SK-N-SH treated with all-trans-retinoic acid at 6 μM for 48 hours (cell line): ENCODE measurements at regions not wholly inside any gene's neighbourhood (a gene's known extent, or its start where the extent isn't known, plus 50 kb on each side); places are given as distances from the start of the nearest gene placed in this dataset.

ENCODE experiments used
- ATAC-seq: fragments of 200-7000 bp; cut with Tn5 transposase; 3 replicates; pipeline ENCODE4 v1.9.1; 2020; ENCODE audit warnings: mild to moderate bottlenecking, moderate library complexity
- ARNTL ChIP-seq: fragments of 450-650 bp; formaldehyde crosslinking; IDR thresholded peaks from 2 replicates; pipeline ENCODE4 v1.5.0; 2020; ENCODE audit warnings: low read depth, mild to moderate bottlenecking, moderate library complexity, borderline replicate concordance
- BACH2 ChIP-seq: fragments of 250-450 bp; sonication (Bioruptor Pico); IDR thresholded peaks from 2 replicates; pipeline ENCODE4 v1.9.0; 2021; ENCODE audit warnings: mild to moderate bottlenecking, borderline replicate concordance
- ESRRG ChIP-seq: fragments of 250-450 bp; sonication (Bioruptor Pico); IDR thresholded peaks from 2 replicates; pipeline ENCODE4 v1.6.1; 2021; ENCODE audit warnings: mild to moderate bottlenecking
- GLIS3 ChIP-seq: fragments of 250-450 bp; sonication (Bioruptor Pico); IDR thresholded peaks from 2 replicates; pipeline ENCODE4 v1.5.0; 2020; ENCODE audit warnings: mild to moderate bottlenecking, moderate library complexity
- ISL1 ChIP-seq: fragments of 250-450 bp; sonication (Bioruptor Pico); IDR thresholded peaks from 2 replicates; pipeline ENCODE4 v2.1.2; 2022; ENCODE audit warnings: mild to moderate bottlenecking, moderate library complexity
- OSR1 ChIP-seq: fragments of 250-450 bp; sonication (Bioruptor Pico); IDR thresholded peaks from 2 replicates; pipeline ENCODE4 v1.8.0; 2022; ENCODE audit warnings: moderate library complexity, mild to moderate bottlenecking, inconsistent platforms
- PPARA ChIP-seq: fragments of 250-450 bp; sonication (Bioruptor Pico); IDR thresholded peaks from 2 replicates; pipeline ENCODE4 v1.5.0; 2020; ENCODE audit warnings: mild to moderate bottlenecking, borderline replicate concordance
- RARB ChIP-seq: fragments of 250-450 bp; sonication (Bioruptor Pico); IDR thresholded peaks from 2 replicates; pipeline ENCODE4 v1.8.0; 2021; ENCODE audit warnings: mild to moderate bottlenecking, moderate library complexity
- SNAI2 ChIP-seq: fragments of 250-450 bp; sonication (Bioruptor Pico); IDR thresholded peaks from 2 replicates; pipeline ENCODE4 v1.5.0; 2020; ENCODE audit warnings: mild to moderate bottlenecking, moderate library complexity
- TCF4 ChIP-seq: fragments of 250-450 bp; sonication (Bioruptor Pico); IDR thresholded peaks from 2 replicates; pipeline ENCODE4 v1.8.0; 2021; ENCODE audit warnings: mild to moderate bottlenecking, moderate library complexity, borderline replicate concordance
- TOX ChIP-seq: fragments of 250-450 bp; sonication (Bioruptor Pico); IDR thresholded peaks from 2 replicates; pipeline ENCODE4 v1.8.0; 2021; ENCODE audit warnings: mild to moderate bottlenecking, moderate library complexity, borderline replicate concordance
- TSHZ2 ChIP-seq: fragments of 250-450 bp; sonication (Bioruptor Pico); IDR thresholded peaks from 2 replicates; pipeline ENCODE4 v1.5.0; 2020; ENCODE audit warnings: mild to moderate bottlenecking, moderate library complexity
- ZFP3 ChIP-seq: fragments of 250-450 bp; sonication (Bioruptor Pico); IDR thresholded peaks from 2 replicates; pipeline ENCODE4 v1.5.0; 2020; ENCODE audit warnings: mild to moderate bottlenecking, moderate library complexity
- ZNF70 ChIP-seq: fragments of 450-650 bp; formaldehyde crosslinking; IDR thresholded peaks from 2 replicates; pipeline ENCODE4 v1.5.0; 2020; ENCODE audit warnings: mild to moderate bottlenecking, moderate library complexity
- ZNF8 ChIP-seq: fragments of 450-650 bp; formaldehyde crosslinking; IDR thresholded peaks from 2 replicates; pipeline ENCODE4 v1.5.0; 2020; ENCODE audit warnings: mild to moderate bottlenecking, moderate library complexity
- TF ChIP-seq, protein P1 (sequence below): fragments of 250-450 bp; sonication (Bioruptor Pico); IDR thresholded peaks from 2 replicates; pipeline ENCODE4 v1.5.1; 2021; ENCODE audit warnings: mild to moderate bottlenecking, moderate library complexity
- TF ChIP-seq, protein P2 (sequence below): fragments of 250-450 bp; sonication (Bioruptor Pico); IDR thresholded peaks from 2 replicates; pipeline ENCODE4 v1.5.1; 2020; ENCODE audit warnings: low read depth, mild to moderate bottlenecking, moderate library complexity
- TF ChIP-seq, protein P3 (sequence below): fragments of 250-450 bp; sonication (Bioruptor Pico); IDR thresholded peaks from 2 replicates; pipeline ENCODE4 v1.8.0; 2020; ENCODE audit warnings: mild to moderate bottlenecking, moderate library complexity, borderline replicate concordance

- no peak for ATAC-seq
- TF ChIP-seq, protein P1, sequence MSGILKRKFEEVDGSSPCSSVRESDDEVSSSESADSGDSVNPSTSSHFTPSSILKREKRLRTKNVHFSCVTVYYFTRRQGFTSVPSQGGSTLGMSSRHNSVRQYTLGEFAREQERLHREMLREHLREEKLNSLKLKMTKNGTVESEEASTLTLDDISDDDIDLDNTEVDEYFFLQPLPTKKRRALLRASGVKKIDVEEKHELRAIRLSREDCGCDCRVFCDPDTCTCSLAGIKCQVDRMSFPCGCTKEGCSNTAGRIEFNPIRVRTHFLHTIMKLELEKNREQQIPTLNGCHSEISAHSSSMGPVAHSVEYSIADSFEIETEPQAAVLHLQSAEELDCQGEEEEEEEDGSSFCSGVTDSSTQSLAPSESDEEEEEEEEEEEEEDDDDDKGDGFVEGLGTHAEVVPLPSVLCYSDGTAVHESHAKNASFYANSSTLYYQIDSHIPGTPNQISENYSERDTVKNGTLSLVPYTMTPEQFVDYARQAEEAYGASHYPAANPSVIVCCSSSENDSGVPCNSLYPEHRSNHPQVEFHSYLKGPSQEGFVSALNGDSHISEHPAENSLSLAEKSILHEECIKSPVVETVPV, result no peak
- TF ChIP-seq ZFP3 (CRISPR knock-in tag) (no peak), BACH2 (CRISPR knock-in tag) (no peak)
These were observed 502.9 kb upstream of the ID2 start for GRCh38 chr2:8178911-8179310.

DNA sequence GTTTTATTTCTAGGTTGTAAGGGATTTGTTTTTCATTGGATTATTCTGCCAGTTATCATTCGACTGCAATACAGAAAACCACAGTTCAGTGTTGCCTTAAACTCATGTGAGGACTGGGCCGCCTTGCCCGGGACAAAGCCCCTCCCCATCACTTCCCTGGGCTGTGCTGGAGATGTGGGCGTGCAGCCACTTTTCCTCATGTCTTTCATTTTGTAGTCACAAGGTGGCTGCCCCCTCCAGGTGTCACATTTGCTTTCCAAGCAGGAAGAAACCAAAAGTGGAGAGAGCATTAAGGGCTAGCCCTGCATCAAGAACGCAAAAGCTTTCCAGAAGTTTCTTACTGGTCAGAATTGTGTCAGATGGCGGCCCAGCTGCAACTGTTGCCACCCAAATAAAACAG is 492.5 kb upstream of the ID2 start:
- ATAC-seq, result no peak
- TF ChIP-seq BACH2 (CRISPR knock-in tag) (no peak), GLIS3 (CRISPR knock-in tag) (no peak), OSR1 (no peak), ZNF70 (CRISPR knock-in tag) (no peak)
- TF ChIP-seq, all 23 proteins: peak for 0

GRCh38 chr2:8190279-8190678 is 491.6 kb upstream of the ID2 start:
- no peak for ATAC-seq
- no peak for TF ChIP-seq PPARA (CRISPR knock-in tag)
- no peak for TF ChIP-seq ZNF70 (CRISPR knock-in tag)
- no peak for TF ChIP-seq ARNTL
- no peak for TF ChIP-seq SNAI2 (CRISPR knock-in tag)
- no peak for TF ChIP-seq BACH2 (CRISPR knock-in tag)
- TF ChIP-seq, protein P2, sequence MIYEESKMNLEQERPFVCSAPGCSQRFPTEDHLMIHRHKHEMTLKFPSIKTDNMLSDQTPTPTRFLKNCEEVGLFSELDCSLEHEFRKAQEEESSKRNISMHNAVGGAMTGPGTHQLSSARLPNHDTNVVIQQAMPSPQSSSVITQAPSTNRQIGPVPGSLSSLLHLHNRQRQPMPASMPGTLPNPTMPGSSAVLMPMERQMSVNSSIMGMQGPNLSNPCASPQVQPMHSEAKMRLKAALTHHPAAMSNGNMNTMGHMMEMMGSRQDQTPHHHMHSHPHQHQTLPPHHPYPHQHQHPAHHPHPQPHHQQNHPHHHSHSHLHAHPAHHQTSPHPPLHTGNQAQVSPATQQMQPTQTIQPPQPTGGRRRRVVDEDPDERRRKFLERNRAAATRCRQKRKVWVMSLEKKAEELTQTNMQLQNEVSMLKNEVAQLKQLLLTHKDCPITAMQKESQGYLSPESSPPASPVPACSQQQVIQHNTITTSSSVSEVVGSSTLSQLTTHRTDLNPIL (CRISPR knock-in tag), result no peak

GRCh38 chr2:8191427-8191826 is 490.4 kb upstream of the ID2 start:
- TF ChIP-seq PPARA (CRISPR knock-in tag) (no peak), TOX (CRISPR knock-in tag) (no peak)
- TF ChIP-seq, protein P3, sequence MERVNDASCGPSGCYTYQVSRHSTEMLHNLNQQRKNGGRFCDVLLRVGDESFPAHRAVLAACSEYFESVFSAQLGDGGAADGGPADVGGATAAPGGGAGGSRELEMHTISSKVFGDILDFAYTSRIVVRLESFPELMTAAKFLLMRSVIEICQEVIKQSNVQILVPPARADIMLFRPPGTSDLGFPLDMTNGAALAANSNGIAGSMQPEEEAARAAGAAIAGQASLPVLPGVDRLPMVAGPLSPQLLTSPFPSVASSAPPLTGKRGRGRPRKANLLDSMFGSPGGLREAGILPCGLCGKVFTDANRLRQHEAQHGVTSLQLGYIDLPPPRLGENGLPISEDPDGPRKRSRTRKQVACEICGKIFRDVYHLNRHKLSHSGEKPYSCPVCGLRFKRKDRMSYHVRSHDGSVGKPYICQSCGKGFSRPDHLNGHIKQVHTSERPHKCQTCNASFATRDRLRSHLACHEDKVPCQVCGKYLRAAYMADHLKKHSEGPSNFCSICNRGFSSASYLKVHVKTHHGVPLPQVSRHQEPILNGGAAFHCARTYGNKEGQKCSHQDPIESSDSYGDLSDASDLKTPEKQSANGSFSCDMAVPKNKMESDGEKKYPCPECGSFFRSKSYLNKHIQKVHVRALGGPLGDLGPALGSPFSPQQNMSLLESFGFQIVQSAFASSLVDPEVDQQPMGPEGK, result no peak
- TF ChIP-seq, all 23 proteins: peak for 0

DNA sequence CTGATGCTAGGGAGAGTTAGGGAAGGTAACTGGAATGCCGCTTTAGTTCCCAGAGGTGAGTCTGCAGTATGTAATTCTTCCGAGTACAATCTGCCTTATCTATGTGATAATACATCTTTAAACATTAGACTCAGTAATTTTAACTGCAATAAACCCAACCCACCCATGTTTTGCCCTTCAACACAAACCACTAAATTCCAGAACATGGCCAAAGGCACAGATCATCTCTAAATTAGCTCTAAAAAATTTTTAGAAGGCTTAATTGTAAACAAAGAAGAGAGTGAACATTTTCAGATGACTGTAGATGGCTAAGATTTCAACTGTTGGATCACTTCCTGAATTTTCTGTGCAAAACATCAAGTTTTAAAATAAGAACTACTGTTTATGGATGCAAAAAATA is 488.7 kb upstream of the ID2 start:
- no peak for ATAC-seq
- TF ChIP-seq TCF4 (CRISPR knock-in tag) (no peak), RARB (CRISPR knock-in tag) (no peak), GLIS3 (CRISPR knock-in tag) (no peak), ESRRG (CRISPR knock-in tag) (no peak), TSHZ2 (CRISPR knock-in tag) (no peak), TOX (CRISPR knock-in tag) (no peak), ZNF8 (CRISPR knock-in tag) (no peak), ARNTL (no peak), ISL1 (no peak)
- TF ChIP-seq, protein P1, result no peak
- TF ChIP-seq, protein P2 (CRISPR knock-in tag), result no peak

More at GRCh38 chr2:8191427-8191826, 490.4 kb upstream of the ID2 start:
- ATAC-seq, result no peak
